ENCODE measurements at regions not wholly inside any gene's neighbourhood (a gene's known extent, or its start where the extent isn't known, plus 50 kb on each side); places are given as distances from the start of the nearest gene placed in this dataset.

DNA sequence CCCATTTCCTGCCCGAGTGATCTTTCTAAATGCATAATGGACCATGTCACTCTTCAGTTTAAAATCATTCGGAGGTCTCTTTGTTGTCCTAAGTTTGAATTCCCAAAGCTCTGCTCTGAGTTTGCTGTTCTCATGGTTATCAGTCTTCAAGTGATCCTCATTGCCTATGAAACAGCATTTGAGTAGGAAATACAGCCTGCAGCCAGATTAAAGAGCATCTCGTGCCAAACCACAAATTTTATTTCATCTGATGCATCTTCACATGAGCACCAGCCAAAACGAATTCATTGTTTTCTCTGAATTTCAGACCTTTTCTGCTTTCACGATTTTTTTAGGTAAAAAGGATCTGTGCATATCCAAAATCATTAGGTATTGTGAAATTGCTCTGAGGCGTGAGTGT lies 299.6 kb downstream of the TDRD3 start:
- H3K4me3 ChIP-seq (ENCODE audit: low read depth, low read length): no peak overlapping the region
- no peak for TF ChIP-seq CTCF (IDR thresholded peaks at IDR 0.05; ENCODE audit: low read depth, low read length)

- no peak overlapping the region for H3K4me3 ChIP-seq (ENCODE audit: low read depth, low read length)
- TF ChIP-seq CTCF (IDR thresholded peaks at IDR 0.05; ENCODE audit: low read depth, low read length): no peak
Observed at GRCh38 chr13:60691268-60691667, 294.2 kb downstream of the TDRD3 start.

DNA sequence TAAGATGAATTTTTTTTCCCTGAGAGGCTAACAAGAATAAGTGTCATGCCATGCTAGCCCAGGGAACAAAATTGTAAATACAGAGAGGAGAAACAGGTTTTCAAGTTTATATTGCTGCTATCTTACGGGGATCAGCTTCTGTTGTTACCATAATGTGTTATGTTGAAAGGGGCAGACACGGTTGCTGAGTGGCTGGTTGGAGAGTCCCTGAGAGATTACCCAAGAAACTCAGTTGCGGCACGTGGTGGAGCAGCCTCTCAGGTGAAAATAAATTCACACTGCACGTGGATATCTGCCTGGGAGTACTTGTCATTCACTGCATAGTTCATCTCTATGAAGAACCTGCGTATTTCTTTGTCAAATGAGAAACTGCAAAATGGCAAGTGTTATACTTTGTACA lies 293.6 kb downstream of the TDRD3 start:
- H3K4me3 ChIP-seq (ENCODE audit: low read depth, low read length): no peak overlapping the region
- TF ChIP-seq CTCF (IDR thresholded peaks at IDR 0.05; ENCODE audit: low read depth, low read length): no peak

DNA sequence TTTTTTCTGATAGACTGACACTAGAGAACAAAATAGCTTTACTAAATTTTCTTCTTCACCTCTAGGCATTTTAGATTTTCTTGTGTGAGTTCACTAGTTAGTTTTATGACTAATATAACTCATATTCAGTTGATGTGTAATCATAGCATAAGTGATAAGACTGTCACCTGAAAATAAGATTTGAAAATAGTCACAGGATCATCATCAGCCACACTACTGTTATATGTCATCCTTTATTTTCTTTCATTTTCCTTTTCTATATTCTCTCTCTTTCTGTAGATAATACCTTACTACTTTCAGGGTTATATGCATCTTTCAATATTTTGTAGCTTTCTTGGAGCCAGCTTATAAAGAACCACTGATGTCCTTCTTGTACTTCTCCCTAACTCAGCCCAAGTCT lies 292.6 kb downstream of the TDRD3 start:
- no peak for TF ChIP-seq CTCF (IDR thresholded peaks at IDR 0.05; ENCODE audit: low read depth, low read length)
- H3K4me3 ChIP-seq (ENCODE audit: low read depth, low read length): no peak overlapping the region

DNA sequence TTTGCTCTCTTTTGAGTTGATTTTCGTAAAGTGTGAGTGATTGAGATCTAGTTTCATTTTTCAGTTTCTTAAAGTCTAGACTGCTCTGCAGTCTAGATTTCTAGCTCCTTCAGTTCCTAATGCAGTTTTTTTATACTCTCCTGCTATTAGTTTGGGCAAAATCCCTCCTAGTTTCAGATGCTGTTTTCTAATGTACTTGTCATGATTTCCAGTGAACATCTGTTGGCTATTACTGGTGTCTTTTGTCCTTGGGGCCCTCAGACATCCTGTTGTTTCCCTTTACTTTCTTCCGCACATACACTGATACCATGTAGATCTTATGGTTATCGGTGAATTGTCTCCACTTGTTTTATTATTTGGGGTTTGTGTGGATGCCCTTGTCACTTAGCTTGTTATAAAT lies 292.1 kb downstream of the TDRD3 start:
- H3K4me3 ChIP-seq (ENCODE audit: low read depth, low read length): no peak overlapping the region
- TF ChIP-seq CTCF (IDR thresholded peaks at IDR 0.05; ENCODE audit: low read depth, low read length): no peak

- no peak for TF ChIP-seq CTCF (IDR thresholded peaks at IDR 0.05; ENCODE audit: low read depth, low read length)
- no peak overlapping the region for H3K4me3 ChIP-seq (ENCODE audit: low read depth, low read length)
Observed at GRCh38 chr13:60679928-60680694, 283.1 kb downstream of the TDRD3 start.

DNA sequence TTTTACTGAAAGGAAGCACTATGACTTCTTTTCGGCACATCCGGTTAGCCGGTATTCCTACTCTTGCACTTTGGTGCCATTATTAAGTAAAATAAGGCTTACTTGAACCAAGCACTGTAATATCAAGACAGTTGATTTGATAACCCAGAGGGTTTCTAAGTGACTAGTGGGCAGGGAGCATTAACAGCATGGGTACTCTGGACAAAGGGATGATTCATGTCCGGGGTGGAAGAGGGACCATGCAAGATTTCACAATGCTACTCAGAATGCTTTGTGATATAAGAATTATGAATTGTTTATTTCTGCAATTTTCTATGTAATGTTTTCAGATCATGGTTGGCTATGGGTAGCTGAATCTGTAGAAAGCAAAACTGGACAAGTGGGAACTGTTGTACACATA lies 282.1 kb downstream of the TDRD3 start:
- no peak overlapping the region for H3K4me3 ChIP-seq (ENCODE audit: low read depth, low read length)

More for the DNA sequence above, 282.1 kb downstream of the TDRD3 start:
- no peak for TF ChIP-seq CTCF (IDR thresholded peaks at IDR 0.05; ENCODE audit: low read depth, low read length)
